Gastroesophageal sphincter (tissue), 4 donors: ENCODE measurements at regions not wholly inside any gene's neighbourhood (a gene's known extent, or its start where the extent isn't known, plus 50 kb on each side); places are given as distances from the start of the nearest gene placed in this dataset.

Experiments
- ATAC-seq: fragments of 150-250 bp; one replicate; pipeline ENCODE4 v1.9.1; 2016; ENCODE audit warnings: mild to moderate bottlenecking, moderate library complexity
- H3K27ac ChIP-seq, 4 donors: fragments of 200-600 bp; sonication (generic) in 3 of 4; 1 replicate in 3 of 4; 2 replicates in 1 of 4; pipeline ENCODE4 v1.5.1; 2016 to 2019
- H3K27me3 ChIP-seq: fragments of 200-600 bp; sonication (generic); one replicate; pipeline ENCODE4 v1.5.1; 2019
- H3K36me3 ChIP-seq, 2 donors: fragments of 200-600 bp; sonication (generic); one replicate each; pipeline ENCODE4 v1.5.1; 2019; ENCODE audit warnings: control low read depth in 1 of 2
- H3K4me1 ChIP-seq, 3 donors: fragments of 200-600 bp; sonication (generic); 1 replicate in 2 of 3; 2 replicates in 1 of 3; pipeline ENCODE4 v1.5.1; 2016 to 2019; ENCODE audit warnings: control low read depth in 2 of 3
- H3K4me3 ChIP-seq, 2 donors: fragments of 200-600 bp; sonication (generic); one replicate each; pipeline ENCODE4 v1.5.1; 2019; ENCODE audit warnings: mild to moderate bottlenecking in 1 of 2, moderate library complexity in 1 of 2
- H3K9me3 ChIP-seq, 3 donors: fragments of 200-600 bp; sonication (generic); one replicate each; pipeline ENCODE4 v1.5.1; 2017 to 2019; ENCODE audit warnings: control low read depth in 2 of 3
- CTCF ChIP-seq, 4 experiments: fragments of 200-600 bp in 2 of 4; fragments of 450-650 bp in 2 of 4; sonication (generic) in 1 of 4; IDR thresholded peaks; one replicate each; pipeline ENCODE4 v1.5.1; 2017 to 2019; ENCODE audit warnings: antibody characterized with exemption in 4 of 4, mild to moderate bottlenecking in 2 of 4, moderate library complexity in 2 of 4
- EP300 ChIP-seq: sonication (generic); formaldehyde crosslinking; IDR thresholded peaks from one replicate; pipeline ENCODE4 v1.6.1; 2017; ENCODE audit warnings: antibody characterized with exemption, mild to moderate bottlenecking
- POLR2A ChIP-seq, 2 donors: fragments of 450-650 bp; IDR thresholded peaks; one replicate each; pipeline ENCODE4 v1.6.1; 2017; ENCODE audit warnings: antibody characterized with exemption in 2 of 2, mild to moderate bottlenecking in 2 of 2, moderate library complexity in 1 of 2
- POLR2AphosphoS5 ChIP-seq: sonication (generic); formaldehyde crosslinking; IDR thresholded peaks from one replicate; pipeline ENCODE4 v1.6.1; 2017; ENCODE audit warnings: antibody characterized with exemption
- WGBS, 2 donors: methylation state at CpG; one replicate each; pipeline ENCODE4 v1.1.5; 2018; ENCODE audit warnings: low coverage in 1 of 2; 5-methylcytosine and 5-hydroxymethylcytosine counted together

GRCh38 chr12:68470664-68471328 lies 138.6 kb upstream of the MDM1 start:
- Histone ChIP-seq H3K4me3 (no peak overlapping the region), H3K9me3 (no peaks in the 10 kb centered on the region), H3K36me3 (no peaks in the 10 kb centered on the region), H3K4me1 (no peaks in the 10 kb centered on the region), H3K27ac (no peak overlapping the region), H3K27me3 (no peaks in the 10 kb centered on the region)
- WGBS, 2 donors: 83 to 90% methylated on average over 1 to 2 of the region's 3 CpGs
- ATAC-seq: no peak
- TF ChIP-seq CTCF (IDR thresholded peaks at IDR 0.05) (no peak), EP300 (no peak), POLR2AphosphoS5 (no peak), POLR2A (IDR thresholded peaks at IDR 0.05) (no peak)

- TF ChIP-seq CTCF (IDR thresholded peaks at IDR 0.05) (no peak), EP300 (no peak), POLR2AphosphoS5 (no peak), POLR2A (IDR thresholded peaks at IDR 0.05) (no peak)
- H3K4me1 ChIP-seq: peaks cover 0 to 9% (median 0%) of the 10 kb centered on the region in 3 donors
- H3K27me3 ChIP-seq: no peaks in the 10 kb centered on the region
- H3K27ac ChIP-seq: no peak overlapping the region
- 91 to 94% methylated on average over 4 to 5 of the region's 5 CpGs for WGBS, 2 donors
- no peak for ATAC-seq
- H3K36me3 ChIP-seq: no peaks in the 10 kb centered on the region
- no peaks in the 10 kb centered on the region for H3K9me3 ChIP-seq
- H3K4me3 ChIP-seq: no peak overlapping the region
Observed at GRCh38 chr12:68474467-68475204, 136.1 kb upstream of the RAP1B start.

GRCh38 chr12:68476794-68477193 lies 133.9 kb upstream of the RAP1B start:
- Histone ChIP-seq H3K4me1 (peaks cover 0 to 23% (median 0%) of the 10 kb centered on the region in 3 donors), H3K4me3 (no peak overlapping the region), H3K9me3 (no peaks in the 10 kb centered on the region), H3K27ac (no peak overlapping the region), H3K27me3 (no peaks in the 10 kb centered on the region), H3K36me3 (no peaks in the 10 kb centered on the region)
- TF ChIP-seq POLR2A (IDR thresholded peaks at IDR 0.05): no peak
- TF ChIP-seq POLR2AphosphoS5: no peak
- TF ChIP-seq EP300: no peak
- TF ChIP-seq CTCF (IDR thresholded peaks at IDR 0.05): no peak
- 83 to 100% methylated on average over 2 of the region's 2 CpGs for WGBS, 2 donors
- no peak for ATAC-seq

- ATAC-seq: no peak
- Histone ChIP-seq H3K27ac (no peak overlapping the region), H3K36me3 (no peaks in the 10 kb centered on the region), H3K27me3 (no peaks in the 10 kb centered on the region), H3K4me1 (peaks cover 0 to 26% (median 0%) of the 10 kb centered on the region in 3 donors), H3K9me3 (no peaks in the 10 kb centered on the region), H3K4me3 (no peak overlapping the region)
- TF ChIP-seq CTCF (IDR thresholded peaks at IDR 0.05): no peak
- TF ChIP-seq EP300: no peak
- 96 to 100% methylated on average over 1 to 3 of the region's 3 CpGs for WGBS, 2 donors
Observed at GRCh38 chr12:68477261-68477772, 133.4 kb upstream of the RAP1B start.
